Hepatocyte (in vitro differentiated cells): ENCODE measurements at regions not wholly inside any gene's neighbourhood (a gene's known extent, or its start where the extent isn't known, plus 50 kb on each side); places are given as distances from the start of the nearest gene placed in this dataset.

Source experiments
- DNase-seq: peaks from one replicate; pipeline ENCODE4 v3.0.0-alpha.2; 2016; ENCODE audit warnings: low spot score
- H2AFZ ChIP-seq: fragments of 200-600 bp; sonication (generic); 2 replicates; pipeline ENCODE4 v1.6.0; 2016; ENCODE audit warnings: antibody characterized with exemption, mild to moderate bottlenecking
- H3K27ac ChIP-seq: fragments of 200-600 bp; sonication (generic); 2 replicates; pipeline ENCODE4 v1.5.1; 2016; ENCODE audit warnings: mild to moderate bottlenecking
- H3K27me3 ChIP-seq: fragments of 200-600 bp; sonication (generic); 2 replicates; pipeline ENCODE4 v1.6.1; 2016
- H3K36me3 ChIP-seq: fragments of 200-600 bp; sonication (generic); replicated peaks from 2 replicates; pipeline ENCODE4 v1.5.1; 2016; ENCODE audit warnings: low read depth; ENCODE audit not compliant: insufficient read depth
- H3K4me1 ChIP-seq: fragments of 200-600 bp; sonication (generic); 2 replicates; pipeline ENCODE4 v1.5.1; 2016; ENCODE audit warnings: mild to moderate bottlenecking, moderate library complexity; ENCODE audit not compliant: insufficient read depth
- H3K4me2 ChIP-seq: fragments of 200-600 bp; sonication (generic); 2 replicates; pipeline ENCODE4 v1.6.0; 2016
- H3K4me3 ChIP-seq: fragments of 200-600 bp; sonication (generic); 2 replicates; pipeline ENCODE4 v1.5.1; 2016; ENCODE audit warnings: mild to moderate bottlenecking
- H3K79me2 ChIP-seq: fragments of 200-600 bp; sonication (generic); 2 replicates; pipeline ENCODE4 v1.6.0; 2017; ENCODE audit warnings: mild to moderate bottlenecking
- H3K9me2 ChIP-seq: fragments of 200-600 bp; sonication (generic); replicated peaks from 2 replicates; pipeline ENCODE4 v1.6.0; 2017; ENCODE audit warnings: mild to moderate bottlenecking; ENCODE audit not compliant: insufficient read depth
- H3K9me3 ChIP-seq: fragments of 200-600 bp; sonication (generic); 2 replicates; pipeline ENCODE4 v1.5.1; 2016; ENCODE audit warnings: low read depth, mild to moderate bottlenecking
- H4K20me1 ChIP-seq: fragments of 200-600 bp; sonication (generic); 2 replicates; pipeline ENCODE4 v1.6.0; 2016; ENCODE audit warnings: mild to moderate bottlenecking; ENCODE audit not compliant: insufficient read depth, poor library complexity, severe bottlenecking
- CTCF ChIP-seq: fragments of 200-600 bp; sonication (generic); IDR thresholded peaks from 2 replicates; pipeline ENCODE4 v1.5.1; 2016; ENCODE audit warnings: antibody characterized with exemption, mild to moderate bottlenecking; ENCODE audit not compliant: poor library complexity
- EZH2 ChIP-seq: fragments of 200-600 bp; sonication (generic); IDR thresholded peaks from 2 replicates; pipeline ENCODE4 v1.6.1; 2016; ENCODE audit warnings: antibody characterized with exemption, mild to moderate bottlenecking, borderline replicate concordance
- EZH2phosphoT487 ChIP-seq: fragments of 200-600 bp; sonication (generic); IDR thresholded peaks from one replicate; pipeline ENCODE4 v1.6.1; 2018; ENCODE audit warnings: antibody characterized with exemption, mild to moderate bottlenecking, low read depth, moderate library complexity; ENCODE audit not compliant: unreplicated experiment, severe bottlenecking
- WGBS: methylation state at CpG from one replicate; pipeline ENCODE4 v1.1.6; 2016; ENCODE audit warnings: low lambda C conversion rate; ENCODE audit errors: missing lambda C conversion rate; 5-methylcytosine and 5-hydroxymethylcytosine counted together

- H3K4me1 ChIP-seq = no peaks in the 10 kb centered on the region
- H3K9me2 ChIP-seq = no peaks in the 10 kb centered on the region
Measured at GRCh38 chr3:64455351-64455750, 230.1 kb upstream of the PRICKLE2 start.

GRCh38 chr3:64454768-64455167 lies 229.5 kb upstream of the PRICKLE2 start:
- no peaks in the 10 kb centered on the region for H3K36me3 ChIP-seq
- 73% methylated on average over 5 of the region's 5 CpGs for WGBS
- no peaks in the 10 kb centered on the region for H3K9me2 ChIP-seq
- H3K4me3 ChIP-seq = no peak overlapping the region
- no peaks in the 10 kb centered on the region for H4K20me1 ChIP-seq
- no peaks in the 10 kb centered on the region for H3K4me1 ChIP-seq
- H3K27ac ChIP-seq = no peak overlapping the region
- no peak for DNase-seq
- no peaks in the 10 kb centered on the region for H3K27me3 ChIP-seq
- no peaks in the 10 kb centered on the region for H3K9me3 ChIP-seq
- H3K79me2 ChIP-seq = no peaks in the 10 kb centered on the region
- no peak for TF ChIP-seq CTCF
- TF ChIP-seq EZH2phosphoT487 = no peak
- TF ChIP-seq EZH2 = no peak
- H2AFZ ChIP-seq = no peak overlapping the region
- no peak overlapping the region for H3K4me2 ChIP-seq

More at GRCh38 chr3:64455351-64455750, 230.1 kb upstream of the PRICKLE2 start:
- no peak overlapping the region for H3K4me2 ChIP-seq
- H4K20me1 ChIP-seq = no peaks in the 10 kb centered on the region
- no peak for TF ChIP-seq EZH2phosphoT487
- no peak overlapping the region for H3K4me3 ChIP-seq
- no peak overlapping the region for H2AFZ ChIP-seq
- no peaks in the 10 kb centered on the region for H3K27me3 ChIP-seq
- no peaks in the 10 kb centered on the region for H3K79me2 ChIP-seq
- no peak overlapping the region for H3K27ac ChIP-seq
- no peaks in the 10 kb centered on the region for H3K9me3 ChIP-seq
- no peak for DNase-seq
- H3K36me3 ChIP-seq = no peaks in the 10 kb centered on the region

GRCh38 chr3:64454179-64454578 lies 228.9 kb upstream of the PRICKLE2 start:
- 45% methylated on average over 3 of the region's 3 CpGs for WGBS
- no peaks in the 10 kb centered on the region for H3K9me3 ChIP-seq
- peak; percentile 32 for DNase-seq
- no peaks in the 10 kb centered on the region for H3K9me2 ChIP-seq
- H3K36me3 ChIP-seq = no peaks in the 10 kb centered on the region
- H3K79me2 ChIP-seq = no peaks in the 10 kb centered on the region
- no peak overlapping the region for H3K4me2 ChIP-seq
- H2AFZ ChIP-seq = no peak overlapping the region
- H3K4me1 ChIP-seq = no peaks in the 10 kb centered on the region
- H3K27ac ChIP-seq = no peak overlapping the region
- no peaks in the 10 kb centered on the region for H3K27me3 ChIP-seq
- TF ChIP-seq EZH2 (no peak), EZH2phosphoT487 (no peak)
- no peaks in the 10 kb centered on the region for H4K20me1 ChIP-seq
- no peak overlapping the region for H3K4me3 ChIP-seq

- H2AFZ ChIP-seq = no peak overlapping the region
Measured at GRCh38 chr3:64451283-64452012, 226.2 kb upstream of the PRICKLE2 start.

More at GRCh38 chr3:64451283-64452012, 226.2 kb upstream of the PRICKLE2 start:
- Histone ChIP-seq H3K36me3 (no peaks in the 10 kb centered on the region), H3K4me3 (no peak overlapping the region), H3K4me2 (no peak overlapping the region), H3K9me2 (no peaks in the 10 kb centered on the region), H4K20me1 (no peaks in the 10 kb centered on the region), H3K4me1 (no peaks in the 10 kb centered on the region), H3K79me2 (no peaks in the 10 kb centered on the region), H3K9me3 (no peaks in the 10 kb centered on the region), H3K27ac (no peak overlapping the region), H3K27me3 (peaks cover 5% of the 10 kb centered on the region)
- no peak for TF ChIP-seq EZH2phosphoT487
- TF ChIP-seq CTCF = no peak
- TF ChIP-seq EZH2 = no peak
- WGBS = 89% methylated on average over 6 of the region's 6 CpGs
- DNase-seq = no peak
